ENCODE measurements at regions not wholly inside any gene's neighbourhood (a gene's known extent, or its start where the extent isn't known, plus 50 kb on each side); places are given as distances from the start of the nearest gene placed in this dataset.
"Not testable (repeated sequence)": the region's sequence is repeated elsewhere in the genome, so short reads cannot be mapped to it uniquely, and the experiment has no call there.

DNA sequence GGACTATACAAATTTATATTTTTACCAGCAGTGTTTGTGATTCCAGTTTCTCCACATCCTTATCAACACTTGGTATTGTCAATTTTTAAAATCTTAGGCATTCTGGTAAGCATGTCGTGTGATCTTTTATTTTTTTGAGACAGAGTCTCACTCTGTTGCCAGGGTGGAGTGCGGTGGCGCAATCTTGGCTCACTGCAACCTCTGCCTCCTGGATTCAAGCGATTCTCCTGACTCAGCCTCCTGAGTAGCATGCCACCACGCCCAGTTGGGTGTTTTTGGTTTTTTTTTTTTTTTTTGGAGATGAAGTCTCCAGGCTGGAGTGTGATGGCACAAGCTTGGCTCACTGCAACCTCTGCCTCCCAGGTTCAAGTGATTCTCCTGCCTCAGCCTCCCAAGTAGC, 140.4 kb upstream of the FNDC3A start:
- H3K27me3 ChIP-seq (ENCODE audit: control insufficient read depth in 2 of 2, insufficient read depth in 2 of 2, low read length in 2 of 2); H3K4me2 ChIP-seq (ENCODE audit: insufficient read depth, low read length); H3K9me1 ChIP-seq (ENCODE audit: control insufficient read depth, insufficient read depth, low read length); in situ Hi-C loops (cut with MboI); H3K9ac ChIP-seq (ENCODE audit: insufficient read depth in 1 of 2, low read depth in 2 of 2, low read length in 2 of 2); intact Hi-C loops (cut with micrococcal nuclease); DNase-seq (ENCODE audit: extremely low read depth in 1 of 4, low spot score in 3 of 4); H3K9me3 ChIP-seq (replicated peaks; ENCODE audit: control insufficient read depth, insufficient read depth, low read depth, low read length); H3K79me2 ChIP-seq (ENCODE audit: control insufficient read depth, insufficient read depth, low read length); H3K4me1 ChIP-seq (replicated peaks in 1 of 2; ENCODE audit: control insufficient read depth in 2 of 2, insufficient read depth in 2 of 2, low read length in 2 of 2); ATAC-seq; H3K27ac ChIP-seq (ENCODE audit: extremely low read depth, low read depth, low read length); H3K4me3 ChIP-seq; POLR2A ChIA-PET; H2AFZ ChIP-seq (ENCODE audit: low read depth, low read length); FAIRE-seq; BruUV-seq (replicated peaks); H4K20me1 ChIP-seq (replicated peaks; ENCODE audit: control insufficient read depth, insufficient read depth, low read length); H3K36me3 ChIP-seq (ENCODE audit: control insufficient read depth, insufficient read depth, low read length): not testable (repeated sequence)
- WGBS (ENCODE audit: insufficient coverage, low coverage, missing lambda C conversion rate) = 2% methylated on average over 5 of the region's 5 CpGs
- CTCF ChIA-PET (ENCODE audit: low intra/inter-chr PET ratio) = interaction anchor here (0.6 kb wide), 1 partner anchor 239 kb away, joined by 6 read pairs; no protein-coding TSS in a partner anchor

DNA sequence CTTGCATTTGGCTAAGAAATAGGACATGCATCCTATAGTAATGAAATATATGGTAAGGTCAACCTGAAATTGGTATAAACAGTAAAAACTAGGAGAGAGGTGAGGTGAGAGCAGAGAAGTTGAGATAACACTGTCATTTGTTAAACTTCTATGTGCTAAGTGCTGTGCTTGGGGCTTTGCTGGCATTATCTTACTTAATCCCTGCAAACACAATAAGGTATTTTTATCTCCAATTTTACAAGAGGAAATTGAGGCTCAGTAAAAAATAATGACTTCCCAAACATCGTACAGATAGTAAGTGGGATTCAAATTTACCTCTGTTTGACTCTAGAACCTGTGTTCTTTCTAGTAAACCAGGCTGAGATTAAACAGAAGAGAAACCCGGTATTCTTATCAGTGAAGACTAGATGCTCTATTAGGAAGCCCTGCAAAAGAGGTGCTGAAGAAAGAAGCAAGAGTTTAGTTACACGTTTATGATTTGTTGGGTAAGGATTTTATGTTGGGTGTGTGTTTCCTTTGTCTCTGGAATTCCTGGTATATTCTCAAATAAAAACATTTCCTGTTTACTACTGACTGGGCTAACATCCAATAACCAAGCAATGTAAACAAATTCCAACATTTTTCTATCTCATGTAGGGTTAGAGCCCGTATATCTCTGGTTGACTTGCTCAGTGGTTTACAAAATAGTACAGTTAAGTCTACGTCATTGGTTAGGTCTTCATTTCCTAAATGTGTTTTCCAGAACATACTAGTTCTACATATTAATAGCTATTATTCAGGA, 137.3 kb upstream of the FNDC3A start:
- Histone ChIP-seq H3K27me3 (ENCODE audit: control insufficient read depth in 2 of 2, insufficient read depth in 2 of 2, low read length in 2 of 2) (no peaks in the 10 kb centered on the region), H3K9me3 (replicated peaks; ENCODE audit: control insufficient read depth, insufficient read depth, low read depth, low read length) (no peaks in the 10 kb centered on the region), H3K27ac (ENCODE audit: extremely low read depth, low read depth, low read length) (no peak overlapping the region), H3K4me3 (no peak overlapping the region), H4K20me1 (replicated peaks; ENCODE audit: control insufficient read depth, insufficient read depth, low read length) (no peaks in the 10 kb centered on the region), H3K4me1 (replicated peaks in 1 of 2; ENCODE audit: control insufficient read depth in 2 of 2, insufficient read depth in 2 of 2, low read length in 2 of 2) (no peaks in the 10 kb centered on the region), H3K9me1 (ENCODE audit: control insufficient read depth, insufficient read depth, low read length) (no peaks in the 10 kb centered on the region), H3K4me2 (ENCODE audit: insufficient read depth, low read length) (no peak overlapping the region), H2AFZ (ENCODE audit: low read depth, low read length) (no peak overlapping the region), H3K36me3 (ENCODE audit: control insufficient read depth, insufficient read depth, low read length) (no peaks in the 10 kb centered on the region), H3K79me2 (ENCODE audit: control insufficient read depth, insufficient read depth, low read length) (no peaks in the 10 kb centered on the region), H3K9ac (ENCODE audit: insufficient read depth in 1 of 2, low read depth in 2 of 2, low read length in 2 of 2) (no peak overlapping the region)
- no TSS peak for BruUV-seq (replicated peaks)
- intact Hi-C loops (cut with micrococcal nuclease) = no loop called here
- 1% methylated on average over 5 of the region's 5 CpGs for WGBS (ENCODE audit: insufficient coverage, low coverage, missing lambda C conversion rate)
- DNase-seq (ENCODE audit: extremely low read depth in 1 of 4, low spot score in 3 of 4) (no peak), FAIRE-seq (no peak), ATAC-seq (no peak)
- ChIA-PET POLR2A (no interaction called here), CTCF (ENCODE audit: low intra/inter-chr PET ratio) (no interaction called here)
- in situ Hi-C loops (cut with MboI) = no loop called here
- TF ChIP-seq ZC3H11A (IDR thresholded peaks at IDR 0.05; ENCODE audit: low read depth, low read length) (no peak), SUPT5H (IDR thresholded peaks at IDR 0.05) (no peak), RAD51 (IDR thresholded peaks at IDR 0.05; ENCODE audit: borderline replicate concordance, low read depth) (no peak), ILF3 (IDR thresholded peaks at IDR 0.05; ENCODE audit: borderline replicate concordance) (no peak), SNRNP70 (optimal IDR thresholded peaks at IDR 0.05; ENCODE audit: low read depth, low read length) (no peak), NFIC (IDR thresholded peaks at IDR 0.05) (no peak)
- TF ChIP-seq, protein P1, sequence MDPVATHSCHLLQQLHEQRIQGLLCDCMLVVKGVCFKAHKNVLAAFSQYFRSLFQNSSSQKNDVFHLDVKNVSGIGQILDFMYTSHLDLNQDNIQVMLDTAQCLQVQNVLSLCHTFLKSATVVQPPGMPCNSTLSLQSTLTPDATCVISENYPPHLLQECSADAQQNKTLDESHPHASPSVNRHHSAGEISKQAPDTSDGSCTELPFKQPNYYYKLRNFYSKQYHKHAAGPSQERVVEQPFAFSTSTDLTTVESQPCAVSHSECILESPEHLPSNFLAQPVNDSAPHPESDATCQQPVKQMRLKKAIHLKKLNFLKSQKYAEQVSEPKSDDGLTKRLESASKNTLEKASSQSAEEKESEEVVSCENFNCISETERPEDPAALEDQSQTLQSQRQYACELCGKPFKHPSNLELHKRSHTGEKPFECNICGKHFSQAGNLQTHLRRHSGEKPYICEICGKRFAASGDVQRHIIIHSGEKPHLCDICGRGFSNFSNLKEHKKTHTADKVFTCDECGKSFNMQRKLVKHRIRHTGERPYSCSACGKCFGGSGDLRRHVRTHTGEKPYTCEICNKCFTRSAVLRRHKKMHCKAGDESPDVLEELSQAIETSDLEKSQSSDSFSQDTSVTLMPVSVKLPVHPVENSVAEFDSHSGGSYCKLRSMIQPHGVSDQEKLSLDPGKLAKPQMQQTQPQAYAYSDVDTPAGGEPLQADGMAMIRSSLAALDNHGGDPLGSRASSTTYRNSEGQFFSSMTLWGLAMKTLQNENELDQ (CRISPR knock-in tag; IDR thresholded peaks at IDR 0.05; ENCODE audit: borderline replicate concordance) = no peak
- TF ChIP-seq, protein P2, sequence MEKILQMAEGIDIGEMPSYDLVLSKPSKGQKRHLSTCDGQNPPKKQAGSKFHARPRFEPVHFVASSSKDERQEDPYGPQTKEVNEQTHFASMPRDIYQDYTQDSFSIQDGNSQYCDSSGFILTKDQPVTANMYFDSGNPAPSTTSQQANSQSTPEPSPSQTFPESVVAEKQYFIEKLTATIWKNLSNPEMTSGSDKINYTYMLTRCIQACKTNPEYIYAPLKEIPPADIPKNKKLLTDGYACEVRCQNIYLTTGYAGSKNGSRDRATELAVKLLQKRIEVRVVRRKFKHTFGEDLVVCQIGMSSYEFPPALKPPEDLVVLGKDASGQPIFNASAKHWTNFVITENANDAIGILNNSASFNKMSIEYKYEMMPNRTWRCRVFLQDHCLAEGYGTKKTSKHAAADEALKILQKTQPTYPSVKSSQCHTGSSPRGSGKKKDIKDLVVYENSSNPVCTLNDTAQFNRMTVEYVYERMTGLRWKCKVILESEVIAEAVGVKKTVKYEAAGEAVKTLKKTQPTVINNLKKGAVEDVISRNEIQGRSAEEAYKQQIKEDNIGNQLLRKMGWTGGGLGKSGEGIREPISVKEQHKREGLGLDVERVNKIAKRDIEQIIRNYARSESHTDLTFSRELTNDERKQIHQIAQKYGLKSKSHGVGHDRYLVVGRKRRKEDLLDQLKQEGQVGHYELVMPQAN (IDR thresholded peaks at IDR 0.05; ENCODE audit: borderline replicate concordance) = no peak
- TF ChIP-seq, protein P3, sequence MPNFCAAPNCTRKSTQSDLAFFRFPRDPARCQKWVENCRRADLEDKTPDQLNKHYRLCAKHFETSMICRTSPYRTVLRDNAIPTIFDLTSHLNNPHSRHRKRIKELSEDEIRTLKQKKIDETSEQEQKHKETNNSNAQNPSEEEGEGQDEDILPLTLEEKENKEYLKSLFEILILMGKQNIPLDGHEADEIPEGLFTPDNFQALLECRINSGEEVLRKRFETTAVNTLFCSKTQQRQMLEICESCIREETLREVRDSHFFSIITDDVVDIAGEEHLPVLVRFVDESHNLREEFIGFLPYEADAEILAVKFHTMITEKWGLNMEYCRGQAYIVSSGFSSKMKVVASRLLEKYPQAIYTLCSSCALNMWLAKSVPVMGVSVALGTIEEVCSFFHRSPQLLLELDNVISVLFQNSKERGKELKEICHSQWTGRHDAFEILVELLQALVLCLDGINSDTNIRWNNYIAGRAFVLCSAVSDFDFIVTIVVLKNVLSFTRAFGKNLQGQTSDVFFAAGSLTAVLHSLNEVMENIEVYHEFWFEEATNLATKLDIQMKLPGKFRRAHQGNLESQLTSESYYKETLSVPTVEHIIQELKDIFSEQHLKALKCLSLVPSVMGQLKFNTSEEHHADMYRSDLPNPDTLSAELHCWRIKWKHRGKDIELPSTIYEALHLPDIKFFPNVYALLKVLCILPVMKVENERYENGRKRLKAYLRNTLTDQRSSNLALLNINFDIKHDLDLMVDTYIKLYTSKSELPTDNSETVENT (CRISPR knock-in tag; IDR thresholded peaks at IDR 0.05) = no peak

Measured in K562 (cell line).